HG02870 (cell line): ENCODE measurements at regions not wholly inside any gene's neighbourhood (a gene's known extent, or its start where the extent isn't known, plus 50 kb on each side); places are given as distances from the start of the nearest gene placed in this dataset.

ENCODE experiments used
- ATAC-seq: cut with Tn5 transposase; IDR thresholded peaks from one replicate; pipeline ENCODE4 v1.9.1; 2021; ENCODE audit warnings: mild to moderate bottlenecking, moderate library complexity; ENCODE audit not compliant: unreplicated experiment

- ATAC-seq = no peak
Observed at GRCh38 chr3:105923140-105923539, 54.3 kb upstream of the CBLB start.

- ATAC-seq = no peak
Observed at GRCh38 chr3:105927741-105928140, 58.9 kb upstream of the CBLB start.

- no peak for ATAC-seq
Observed at GRCh38 chr3:105930733-105931132, 61.9 kb upstream of the CBLB start.

- no peak for ATAC-seq
Observed at GRCh38 chr3:105931500-105931899, 62.7 kb upstream of the CBLB start.

GRCh38 chr3:105933871-105934270 lies 65.1 kb upstream of the CBLB start:
- no peak for ATAC-seq

- ATAC-seq = no peak
Observed at GRCh38 chr3:105938101-105938500, 69.3 kb upstream of the CBLB start.

GRCh38 chr3:105938806-105939205 lies 70.0 kb upstream of the CBLB start:
- ATAC-seq = no peak

GRCh38 chr3:105944276-105944675 lies 75.5 kb upstream of the CBLB start:
- no peak for ATAC-seq

GRCh38 chr3:105944721-105945120 lies 75.9 kb upstream of the CBLB start:
- no peak for ATAC-seq

GRCh38 chr3:105948101-105948500 lies 79.3 kb upstream of the CBLB start:
- no peak for ATAC-seq

- ATAC-seq = no peak
Observed at GRCh38 chr3:105950881-105951600, 82.2 kb upstream of the CBLB start.

GRCh38 chr3:105953831-105954230 lies 85.0 kb upstream of the CBLB start:
- no peak for ATAC-seq

- ATAC-seq = no peak
Observed at GRCh38 chr3:105956306-105956705, 87.5 kb upstream of the CBLB start.

GRCh38 chr3:105957722-105958121 lies 88.9 kb upstream of the CBLB start:
- no peak for ATAC-seq

- no peak for ATAC-seq
Observed at GRCh38 chr3:105958237-105959000, 89.6 kb upstream of the CBLB start.

GRCh38 chr3:105959851-105960250 lies 91.0 kb upstream of the CBLB start:
- ATAC-seq = no peak

GRCh38 chr3:105960381-105960780 lies 91.6 kb upstream of the CBLB start:
- no peak for ATAC-seq

- no peak for ATAC-seq
Observed at GRCh38 chr3:105963161-105963560, 94.3 kb upstream of the CBLB start.

GRCh38 chr3:105965384-105965783 lies 96.6 kb upstream of the CBLB start:
- ATAC-seq = no peak

GRCh38 chr3:105967117-105967516 lies 98.3 kb upstream of the CBLB start:
- no peak for ATAC-seq

GRCh38 chr3:105970283-105970682 lies 101.5 kb upstream of the CBLB start:
- ATAC-seq = no peak

- no peak for ATAC-seq
Observed at GRCh38 chr3:105972069-105972468, 103.3 kb upstream of the CBLB start.
